GM19468 (cell line): ENCODE measurements at regions not wholly inside any gene's neighbourhood (a gene's known extent, or its start where the extent isn't known, plus 50 kb on each side); places are given as distances from the start of the nearest gene placed in this dataset.
"Not testable (repeated sequence)": the region's sequence is repeated elsewhere in the genome, so short reads cannot be mapped to it uniquely, and the experiment has no call there.

Experiments used
- ATAC-seq: cut with Tn5 transposase; IDR thresholded peaks from one replicate; pipeline ENCODE4 v1.9.1; 2021; ENCODE audit warnings: mild to moderate bottlenecking, moderate library complexity, moderate number of reproducible peaks; ENCODE audit not compliant: unreplicated experiment; ENCODE audit errors: extremely low read depth

- ATAC-seq, result no peak
Observed at GRCh38 chr3:84637272-84637671, 321.5 kb upstream of the CADM2 start.

DNA sequence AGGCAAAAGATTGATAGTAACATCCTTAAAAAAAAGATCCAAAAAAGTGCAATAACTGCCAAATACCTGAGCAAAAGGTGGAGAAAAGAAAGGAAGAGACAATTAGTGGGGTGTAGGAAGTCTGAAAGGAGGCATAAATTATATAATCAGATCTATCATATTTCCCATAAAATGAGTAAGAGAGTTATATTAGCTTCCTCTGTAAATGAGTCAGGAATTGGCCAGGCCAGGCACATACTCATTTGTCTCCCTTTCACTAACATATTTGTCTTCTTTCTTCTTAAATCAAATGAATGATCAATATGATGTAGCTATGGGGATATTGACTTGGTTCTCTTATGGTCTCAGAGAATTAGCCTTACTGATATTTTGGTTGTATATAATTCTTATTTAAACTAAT, 292.3 kb upstream of the CADM2 start:
- ATAC-seq, result no peak

DNA sequence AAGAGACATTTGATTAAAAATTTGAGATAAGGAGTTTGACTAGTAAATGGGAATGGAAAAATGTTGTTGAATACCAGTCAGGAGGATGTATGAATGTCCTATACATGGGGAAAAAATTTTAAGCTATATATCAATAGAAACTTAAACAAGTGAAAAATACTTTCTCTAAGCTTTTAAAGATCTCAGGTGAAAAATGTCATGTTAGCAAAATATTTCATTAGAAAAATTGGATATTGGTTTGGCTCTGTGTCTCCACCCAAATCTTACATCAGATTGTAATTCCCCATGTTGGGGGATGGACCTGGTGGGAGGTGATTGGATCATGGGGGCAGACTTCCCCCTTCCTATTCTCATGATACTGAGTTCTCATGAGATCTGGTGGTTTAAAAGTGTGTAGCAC, 279.6 kb upstream of the CADM2 start:
- no peak for ATAC-seq

DNA sequence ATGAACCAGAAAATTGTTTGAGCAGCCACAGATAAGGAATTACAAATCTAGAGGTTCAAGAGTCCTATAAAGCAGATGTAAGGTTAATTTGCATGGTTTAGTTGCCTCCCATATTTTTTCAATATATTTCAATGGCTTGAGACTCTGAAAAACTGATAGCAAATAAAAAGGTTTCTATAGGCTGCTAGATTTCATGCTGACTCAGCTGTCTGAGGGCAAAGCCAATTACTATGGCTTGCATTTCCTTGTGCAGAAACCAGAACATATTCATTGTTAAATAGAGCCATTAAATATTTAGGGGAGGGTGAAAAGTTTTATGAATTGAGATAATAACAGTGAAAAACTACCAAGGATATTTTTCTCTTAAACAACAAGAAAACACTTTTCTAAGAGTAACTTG, 278.1 kb upstream of the CADM2 start:
- no peak for ATAC-seq

DNA sequence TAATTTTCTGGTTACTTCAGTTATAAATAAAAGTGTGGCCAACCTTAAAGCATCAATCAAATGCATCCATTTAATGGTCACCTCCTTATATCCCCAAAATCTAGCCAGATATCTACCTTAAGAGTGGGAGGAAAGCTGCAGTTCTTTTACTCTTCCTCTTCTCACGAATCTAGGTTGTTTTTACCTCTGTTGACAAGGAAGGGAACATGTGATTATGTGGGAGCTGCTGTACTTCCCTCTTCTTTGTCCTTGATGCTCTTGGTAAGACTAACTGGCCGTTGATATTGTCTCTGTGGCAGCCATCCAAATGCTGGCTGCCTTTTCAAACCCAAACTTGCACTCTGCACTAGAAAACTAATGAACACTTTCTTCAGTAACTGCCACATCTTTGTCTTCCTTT, 275.3 kb upstream of the CADM2 start:
- ATAC-seq, result no peak

GRCh38 chr3:84685467-84685866, 273.3 kb upstream of the CADM2 start:
- ATAC-seq, result no peak

DNA sequence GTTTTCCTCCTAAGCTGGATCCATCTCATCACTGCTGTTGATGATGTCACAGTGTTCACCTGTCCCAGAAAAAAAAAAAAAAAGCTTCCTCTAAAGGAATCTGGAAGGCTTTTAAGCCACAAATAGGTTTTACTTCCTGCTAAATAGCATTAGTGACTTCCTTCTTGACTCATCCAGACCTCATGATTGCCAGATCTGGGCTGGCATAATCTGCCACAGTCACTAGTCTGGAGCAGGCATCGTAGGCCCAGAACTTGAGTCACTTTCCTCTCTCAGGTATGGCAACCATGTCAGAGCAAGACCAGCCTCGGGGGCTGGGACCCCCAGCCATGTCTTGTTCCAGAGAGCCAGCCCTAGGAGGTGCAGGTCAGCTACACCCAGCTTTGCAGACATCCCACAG, 266.5 kb upstream of the CADM2 start:
- no peak for ATAC-seq

GRCh38 chr3:84710288-84710687, 248.5 kb upstream of the CADM2 start:
- not testable (repeated sequence) for ATAC-seq

DNA sequence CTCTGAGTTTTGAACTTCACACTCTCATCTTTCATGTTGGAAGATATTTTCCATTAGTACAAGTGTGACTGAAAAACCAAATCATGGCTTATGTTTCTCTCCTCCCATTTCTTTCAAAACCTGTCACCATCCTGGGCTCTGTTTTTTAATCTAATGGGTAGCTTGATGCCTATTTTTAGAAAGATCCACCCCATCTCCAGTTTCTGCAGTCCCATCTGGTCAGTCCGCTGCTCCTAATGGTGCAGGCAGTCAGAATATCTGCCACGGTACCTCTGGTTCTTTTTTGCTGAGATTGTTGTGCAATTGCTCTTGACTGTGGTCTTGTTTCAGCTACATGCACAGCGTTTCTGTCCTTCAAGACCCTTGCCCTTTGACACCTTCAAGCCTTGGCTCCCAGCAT, 240.9 kb upstream of the CADM2 start:
- ATAC-seq, result no peak

DNA sequence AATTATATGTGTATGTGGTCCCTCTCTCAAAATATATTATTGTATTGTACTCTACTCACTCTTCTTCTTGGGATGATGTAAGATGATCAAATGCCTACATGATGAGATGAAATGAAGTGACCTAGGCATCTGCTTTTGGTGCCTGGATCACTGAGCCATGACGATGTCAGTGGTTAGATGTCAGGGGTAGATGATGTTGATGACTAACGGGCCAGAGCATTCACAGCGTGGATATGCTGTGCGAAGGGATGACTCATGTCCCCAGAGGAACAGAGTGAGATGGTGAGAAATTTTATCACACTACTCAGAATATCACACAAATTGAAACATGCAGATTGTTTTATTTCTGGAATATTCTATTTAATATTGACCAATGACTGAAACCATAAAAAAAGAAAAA, 233.9 kb upstream of the CADM2 start:
- ATAC-seq, result no peak

GRCh38 chr3:84727616-84728015, 231.2 kb upstream of the CADM2 start:
- ATAC-seq, result no peak

DNA sequence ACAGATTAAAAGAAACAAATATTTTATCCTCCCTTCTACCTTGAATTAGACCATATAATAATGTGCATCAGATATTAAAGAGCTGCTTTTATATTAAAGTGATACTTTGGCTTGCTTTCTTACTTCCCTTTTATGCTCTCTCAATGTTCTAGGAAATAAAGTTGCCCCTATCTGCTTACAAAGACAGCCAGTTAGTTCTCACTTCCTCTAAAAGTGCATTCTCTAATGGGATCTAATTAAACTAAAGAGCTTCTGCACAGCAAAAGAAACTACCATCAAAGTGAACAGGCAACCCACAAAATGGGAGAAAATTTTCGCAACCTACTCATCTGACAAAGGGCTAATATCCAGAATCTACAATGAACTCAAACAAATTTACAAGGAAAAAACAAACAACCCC, 224.1 kb upstream of the CADM2 start:
- ATAC-seq, result not testable (repeated sequence)

GRCh38 chr3:84738086-84738485, 220.7 kb upstream of the CADM2 start:
- ATAC-seq, result no peak

- ATAC-seq, result no peak
Observed at GRCh38 chr3:84742915-84743425, 215.8 kb upstream of the CADM2 start.

GRCh38 chr3:84744130-84744529, 214.7 kb upstream of the CADM2 start:
- no peak for ATAC-seq

- ATAC-seq, result no peak
Observed at GRCh38 chr3:84755860-84756259, 202.9 kb upstream of the CADM2 start.

- no peak for ATAC-seq
Observed at GRCh38 chr3:84759361-84759760, 199.4 kb upstream of the CADM2 start.

DNA sequence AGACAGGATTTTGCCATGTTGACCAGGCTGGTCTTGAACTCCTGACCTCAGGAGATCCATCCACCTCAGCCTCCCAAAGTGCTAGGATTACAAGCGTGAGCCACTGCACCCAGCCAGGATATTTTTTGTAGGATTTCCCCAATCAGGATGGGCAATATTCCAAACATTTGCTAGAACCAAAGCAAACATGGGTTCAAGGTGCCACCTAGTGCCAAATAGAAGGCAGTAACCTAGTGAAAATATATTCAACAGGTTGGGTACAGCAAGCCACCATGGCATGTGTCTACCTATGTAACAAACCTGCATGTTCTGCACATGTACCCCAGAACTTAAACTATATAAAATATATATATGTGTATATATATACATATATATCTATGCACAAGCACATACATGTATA, 185.9 kb upstream of the CADM2 start:
- no peak for ATAC-seq

DNA sequence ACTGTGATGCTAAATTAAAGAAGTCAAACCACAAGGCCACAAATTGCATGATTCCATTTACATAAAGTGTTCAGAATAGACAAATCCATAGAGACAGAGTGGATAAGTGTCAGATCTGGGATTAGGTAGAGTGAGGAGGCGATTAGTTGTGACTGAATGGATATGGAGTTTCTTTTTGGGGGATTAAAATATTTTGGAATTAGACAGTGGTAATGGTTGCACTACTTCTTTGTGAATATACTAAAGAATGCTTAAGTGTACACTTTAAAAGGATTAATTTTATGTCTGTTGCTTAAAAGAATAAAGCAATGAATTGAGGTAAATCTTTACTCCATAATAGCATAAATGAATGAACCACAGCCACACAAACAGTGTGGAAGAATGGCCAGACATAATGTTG, 175.5 kb upstream of the CADM2 start:
- ATAC-seq, result no peak

GRCh38 chr3:84789961-84790360, 168.8 kb upstream of the CADM2 start:
- no peak for ATAC-seq

DNA sequence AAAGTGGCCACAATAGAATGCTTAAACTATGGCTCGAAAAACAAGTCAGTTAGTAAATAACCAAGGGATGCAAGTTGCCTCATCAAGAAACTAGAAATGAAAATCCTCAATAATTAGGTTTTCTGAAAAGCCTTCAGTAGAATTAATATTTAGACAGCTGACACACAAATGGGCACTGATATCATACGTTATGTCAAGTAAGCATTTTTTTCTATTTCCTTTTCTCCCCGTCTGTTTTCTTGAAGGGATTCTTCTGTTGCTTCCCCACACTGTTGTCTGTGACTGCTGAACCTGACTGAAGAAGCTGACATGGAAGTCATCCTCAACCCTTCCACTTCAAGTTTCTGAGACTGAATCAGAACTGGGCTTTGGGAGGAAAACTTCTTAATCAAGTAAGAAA, 151.8 kb upstream of the CADM2 start:
- no peak for ATAC-seq

DNA sequence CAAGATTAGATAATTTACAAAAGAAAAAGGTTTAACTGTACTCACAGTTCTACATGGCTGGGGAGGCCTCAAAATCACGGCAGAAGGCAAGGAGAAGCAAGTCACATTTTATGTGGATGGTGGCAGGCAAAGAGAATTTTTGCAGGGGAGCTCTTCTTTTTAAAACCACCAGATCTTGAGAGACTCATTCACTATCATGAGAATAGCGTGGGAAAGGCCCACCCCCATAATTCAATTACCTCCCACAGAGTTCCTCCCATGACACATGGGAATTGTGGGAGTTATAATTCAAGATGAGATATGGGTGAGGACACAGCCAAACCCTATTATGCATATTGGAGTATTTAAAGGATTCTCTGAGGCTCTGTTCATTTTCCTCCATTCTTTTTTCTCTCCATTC, 138.7 kb upstream of the CADM2 start:
- no peak for ATAC-seq

DNA sequence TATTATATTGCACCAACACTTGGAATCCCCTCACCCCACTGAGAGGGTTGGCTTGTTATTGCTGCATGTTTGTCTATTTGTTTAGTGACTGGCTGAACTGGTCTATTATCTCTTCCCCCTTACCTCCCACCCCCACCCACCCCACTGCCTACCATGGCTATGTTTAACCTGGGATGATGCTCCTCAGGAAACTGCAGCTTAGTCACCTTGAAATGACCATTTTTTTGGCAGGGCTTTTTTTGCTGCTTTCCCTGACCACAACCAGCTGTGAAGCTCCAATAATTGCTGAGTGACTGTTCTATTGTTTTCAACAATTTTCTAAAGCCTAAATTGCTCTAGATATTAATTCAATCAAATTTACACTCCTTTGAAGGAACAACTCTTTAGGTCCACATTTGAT, 137.9 kb upstream of the CADM2 start:
- no peak for ATAC-seq
